DMS153 treated with DMSO at 0.1 percent for 48 hours (cell line): ENCODE measurements at regions not wholly inside any gene's neighbourhood (a gene's known extent, or its start where the extent isn't known, plus 50 kb on each side); places are given as distances from the start of the nearest gene placed in this dataset.

Experiments used
- DNase-seq: peaks from one replicate; lab custom pipeline; 2025; ENCODE audit not compliant: unreplicated experiment; lab: John Stamatoyannopoulos, UW

DNA sequence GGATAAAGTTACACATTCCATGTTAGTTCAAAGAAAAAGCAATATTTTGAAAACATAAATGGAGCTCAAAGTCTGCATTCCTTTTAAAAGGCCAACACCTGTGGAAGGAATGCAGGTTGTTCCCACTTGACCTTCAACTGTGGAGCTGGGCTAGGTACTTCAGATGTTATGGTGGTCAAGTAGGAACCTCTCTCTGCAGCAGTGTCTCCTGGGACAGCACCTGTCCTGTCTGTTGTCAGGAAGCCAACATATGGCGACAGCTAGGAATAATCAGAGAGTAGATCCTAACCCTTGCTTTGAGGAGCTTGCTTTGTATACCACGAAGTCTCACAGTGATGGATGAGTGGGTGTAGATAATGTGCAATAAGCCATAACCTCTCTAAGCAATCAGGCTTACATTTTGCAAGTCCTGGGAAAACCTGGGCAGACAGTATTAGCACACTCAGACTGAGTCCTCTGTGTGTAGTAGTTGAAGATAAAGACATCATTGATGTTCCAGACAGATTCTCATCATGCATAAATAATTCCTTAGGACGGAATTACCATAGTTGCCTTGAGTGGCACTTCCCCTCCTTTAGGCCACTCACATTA is 347.5 kb downstream of the PRL start:
- peak; percentile 55 for DNase-seq

DNA sequence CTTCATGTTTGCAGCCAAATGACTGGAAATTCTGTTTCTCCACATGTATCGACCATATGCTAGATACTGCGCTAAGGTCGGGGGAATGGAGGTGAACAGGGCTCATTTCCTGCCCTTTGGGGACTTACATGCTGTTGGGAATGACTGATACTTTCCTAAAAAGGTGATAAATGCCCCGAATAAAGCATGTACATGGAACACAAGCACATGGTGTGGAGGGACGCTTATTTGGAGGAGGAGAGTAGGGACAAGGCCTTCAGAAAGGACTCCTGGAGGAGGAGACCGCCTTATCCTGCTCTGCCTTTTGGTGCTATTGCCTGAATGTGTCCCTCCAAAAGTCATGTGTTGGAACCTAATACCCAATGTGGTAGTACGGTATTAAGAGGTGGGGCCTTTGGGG is 344.5 kb downstream of the PRL start:
- DNase-seq: no peak

- DNase-seq: no peak
Measured at GRCh38 chr6:21953831-21954801, 342.7 kb downstream of the PRL start.

GRCh38 chr6:21955053-21955595 is 341.7 kb downstream of the PRL start:
- no peak for DNase-seq

DNA sequence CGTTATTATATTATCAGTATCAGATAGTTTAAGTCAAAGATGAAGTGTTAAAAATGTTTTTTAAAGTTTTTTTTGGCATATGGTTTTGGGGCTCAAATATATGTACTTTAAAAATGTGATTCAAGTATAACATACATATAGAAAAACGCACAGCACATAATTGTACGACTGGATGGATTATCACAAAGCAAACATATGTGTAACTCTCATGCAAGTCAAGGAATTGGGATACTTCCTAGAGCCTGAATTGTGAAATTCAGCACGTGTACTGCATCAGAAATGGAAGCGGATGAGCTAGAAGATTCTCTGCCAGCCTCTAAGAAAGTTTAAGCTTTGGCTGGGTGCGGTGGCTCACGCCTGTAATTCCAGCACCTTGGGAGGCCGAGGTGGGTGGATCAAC is 340.9 kb downstream of the PRL start:
- no peak for DNase-seq

- no peak for DNase-seq
Measured at GRCh38 chr6:21958428-21958827, 338.4 kb downstream of the PRL start.

GRCh38 chr6:21961226-21961625 is 335.6 kb downstream of the PRL start:
- no peak for DNase-seq

DNA sequence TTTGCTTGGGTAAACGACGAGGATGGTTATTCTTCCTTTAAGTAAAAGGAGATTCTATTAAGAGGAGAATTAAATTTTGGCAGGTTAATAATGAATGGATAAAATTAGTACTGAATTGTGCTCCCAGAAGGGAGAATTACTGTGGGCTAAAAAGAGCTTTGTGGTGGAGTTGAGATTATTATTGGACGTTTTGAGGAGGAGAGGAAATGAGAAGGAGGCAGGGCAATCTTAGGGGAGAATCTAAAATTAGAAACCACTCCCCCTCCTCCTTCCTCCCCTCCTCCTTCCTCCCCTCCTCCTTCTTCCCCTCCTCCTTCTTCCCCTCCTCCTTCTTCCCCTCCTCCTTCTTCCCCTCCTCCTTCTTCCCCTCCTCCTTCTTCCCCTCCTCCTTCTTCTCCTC is 331.8 kb downstream of the PRL start:
- no peak for DNase-seq

GRCh38 chr6:21965953-21966539 is 330.8 kb downstream of the PRL start:
- DNase-seq: no peak

GRCh38 chr6:21967056-21967974 is 329.5 kb downstream of the PRL start:
- DNase-seq: no peak

GRCh38 chr6:21968411-21968810 is 328.4 kb downstream of the PRL start:
- no peak for DNase-seq

DNA sequence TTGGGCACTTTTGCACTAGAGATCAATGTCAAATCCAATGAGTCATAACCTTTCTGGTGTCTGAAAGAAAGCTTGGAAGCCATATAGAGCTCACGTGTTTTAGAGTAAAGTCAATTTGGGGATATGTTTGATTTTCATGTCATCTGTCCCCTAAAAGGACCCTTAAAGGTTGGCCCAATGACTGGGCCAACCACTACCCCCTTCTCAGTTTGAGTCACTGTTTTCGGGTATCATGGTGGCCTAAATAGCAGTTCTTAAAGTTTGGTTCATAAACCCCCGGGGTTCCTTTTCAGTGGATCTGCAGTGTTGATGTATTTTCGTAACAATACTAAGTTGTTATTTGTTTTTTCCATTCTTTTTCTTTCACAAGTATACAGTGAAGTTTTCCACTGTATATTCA is 327.6 kb downstream of the PRL start:
- no peak for DNase-seq

DNA sequence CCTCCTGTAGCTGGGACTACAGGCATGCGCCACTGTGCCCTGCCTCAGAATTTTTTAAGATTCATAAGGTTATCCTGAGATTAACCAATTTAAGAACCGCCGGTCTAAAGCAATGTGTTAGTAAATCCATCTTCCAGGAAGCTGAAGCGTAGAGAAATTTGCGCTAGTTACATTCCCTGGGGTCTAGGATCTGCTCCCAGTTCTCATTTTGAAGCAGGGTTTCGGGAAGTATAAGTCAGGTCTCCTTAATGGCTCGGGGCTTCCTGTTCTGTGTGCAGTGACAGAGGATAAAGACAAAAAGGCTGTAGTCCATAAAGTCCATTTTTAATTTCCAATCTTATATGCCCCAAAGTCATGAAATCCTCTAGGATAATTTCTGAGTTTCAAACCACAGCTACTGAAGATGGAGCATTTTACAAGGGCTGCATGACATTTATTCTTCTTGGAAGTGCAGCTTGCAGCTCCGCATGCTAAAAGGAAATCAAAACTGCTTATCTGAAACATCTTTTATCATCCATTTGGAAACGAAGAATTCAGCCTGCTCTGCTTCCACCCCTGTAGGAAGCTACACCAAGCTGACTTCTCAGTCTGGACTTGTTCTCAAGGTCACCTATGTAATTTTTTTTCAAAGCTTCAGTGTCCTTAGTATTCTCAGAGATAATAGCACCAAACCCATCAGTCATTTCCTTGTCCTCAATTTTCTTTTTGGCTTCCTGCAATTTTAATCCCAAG is 326.1 kb downstream of the PRL start:
- no peak for DNase-seq

GRCh38 chr6:21971541-21971940 is 325.3 kb downstream of the PRL start:
- no peak for DNase-seq

GRCh38 chr6:21972516-21972915 is 324.3 kb downstream of the PRL start:
- DNase-seq: no peak

- DNase-seq: no peak
Measured at GRCh38 chr6:21977346-21977745, 319.5 kb downstream of the PRL start.

GRCh38 chr6:21981235-21981833 is 315.5 kb downstream of the PRL start:
- DNase-seq: no peak

DNA sequence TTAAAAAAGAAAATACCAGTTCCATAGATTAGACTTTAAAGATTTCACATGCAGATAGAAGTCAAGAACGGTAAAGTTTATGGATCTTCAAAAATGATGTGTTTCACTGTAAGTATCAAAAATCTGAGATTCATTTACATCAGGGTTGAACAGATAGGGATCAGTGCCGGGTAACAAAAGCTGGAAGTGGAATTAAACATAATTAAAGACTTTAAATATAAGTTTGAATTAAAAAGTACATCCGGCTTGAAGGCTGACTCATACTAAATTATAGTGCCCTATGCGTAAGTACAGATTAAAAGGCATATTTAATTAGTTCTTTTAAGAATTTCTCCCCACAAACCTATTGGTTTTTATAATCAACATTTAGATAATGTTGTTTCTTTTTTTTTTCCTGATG is 312.7 kb downstream of the PRL start:
- no peak for DNase-seq

DNA sequence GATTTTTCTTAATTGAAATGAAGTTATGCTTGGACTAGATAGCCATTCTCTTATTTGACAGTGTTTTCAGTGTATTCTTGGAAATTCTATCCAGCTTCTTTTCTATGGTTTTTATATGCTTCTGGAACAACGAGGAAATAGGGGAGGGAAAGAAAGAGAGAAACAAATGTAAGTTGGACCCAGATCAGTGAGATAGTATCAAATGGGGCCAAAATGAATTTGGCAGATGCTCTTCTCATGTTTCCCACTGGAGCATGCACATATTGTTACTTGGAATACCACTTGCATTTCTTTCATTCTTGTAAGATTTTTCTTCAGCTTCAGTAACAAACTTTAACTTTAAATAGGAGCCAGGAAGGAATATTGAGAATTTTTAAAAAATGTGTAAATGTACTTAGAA is 312.3 kb downstream of the PRL start:
- DNase-seq: no peak

DNA sequence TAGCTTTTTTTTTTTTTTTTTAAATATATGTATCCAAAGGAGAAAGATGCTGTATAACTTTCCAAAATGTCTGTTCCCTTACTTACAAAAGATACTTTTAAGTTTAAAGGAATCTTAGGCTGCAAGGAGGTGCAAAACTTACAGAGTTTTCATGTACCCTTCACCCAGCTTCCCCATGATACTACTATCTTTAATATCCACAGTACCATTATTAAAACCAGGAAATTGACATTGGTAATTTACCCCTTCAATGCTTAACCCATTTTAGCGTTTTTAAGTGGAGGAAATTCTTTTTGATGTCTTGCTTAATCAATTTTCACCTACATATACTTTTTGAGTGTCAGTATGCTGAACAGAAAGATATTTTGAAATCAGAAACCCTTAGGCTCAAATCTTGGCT is 310.9 kb downstream of the PRL start:
- no peak for DNase-seq
